HG02938 (cell line): ENCODE measurements at regions not wholly inside any gene's neighbourhood (a gene's known extent, or its start where the extent isn't known, plus 50 kb on each side); places are given as distances from the start of the nearest gene placed in this dataset.

Experiments used
- ATAC-seq: cut with Tn5 transposase; IDR thresholded peaks from one replicate; pipeline ENCODE4 v1.9.1; 2021; ENCODE audit warnings: mild to moderate bottlenecking, moderate library complexity; ENCODE audit not compliant: unreplicated experiment

DNA sequence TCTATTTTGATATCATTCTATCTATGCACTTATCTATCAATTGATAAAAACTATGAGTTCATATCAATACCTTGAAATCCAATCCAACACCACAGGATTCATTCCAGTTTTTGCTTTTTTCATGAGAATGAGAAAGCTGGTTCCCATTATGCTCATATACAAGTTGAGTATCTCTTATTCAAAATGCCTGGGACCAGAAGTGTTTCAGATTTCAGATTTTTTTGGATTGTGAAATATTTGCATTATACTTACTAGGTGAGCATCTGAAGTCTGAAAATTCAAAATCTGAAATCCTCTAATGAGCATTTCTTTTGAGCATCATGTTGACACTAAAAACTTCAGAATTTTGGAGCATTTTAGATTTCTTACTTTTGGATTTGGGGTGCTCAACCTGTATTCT is 67.8 kb upstream of the DCBLD2 start:
- ATAC-seq: no peak

DNA sequence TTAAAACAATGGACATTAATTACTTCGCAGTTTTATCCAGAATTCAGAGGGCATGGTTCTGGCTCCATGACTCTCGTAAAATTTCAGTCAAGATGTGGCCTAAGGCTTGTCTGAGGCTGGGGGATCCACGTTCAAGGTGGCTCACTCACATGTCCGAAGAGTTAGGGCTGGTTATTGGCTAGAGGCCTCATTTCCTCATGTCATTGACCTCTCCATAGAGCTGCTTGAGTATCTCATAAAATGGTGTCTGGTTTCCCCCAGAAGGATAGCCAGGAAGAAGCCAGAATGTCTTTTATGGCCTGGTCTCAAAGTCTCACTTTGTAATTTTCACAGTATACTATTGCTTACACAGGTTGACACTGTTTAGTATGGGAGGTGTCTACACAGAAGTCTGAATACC is 67.3 kb upstream of the DCBLD2 start:
- ATAC-seq: no peak

DNA sequence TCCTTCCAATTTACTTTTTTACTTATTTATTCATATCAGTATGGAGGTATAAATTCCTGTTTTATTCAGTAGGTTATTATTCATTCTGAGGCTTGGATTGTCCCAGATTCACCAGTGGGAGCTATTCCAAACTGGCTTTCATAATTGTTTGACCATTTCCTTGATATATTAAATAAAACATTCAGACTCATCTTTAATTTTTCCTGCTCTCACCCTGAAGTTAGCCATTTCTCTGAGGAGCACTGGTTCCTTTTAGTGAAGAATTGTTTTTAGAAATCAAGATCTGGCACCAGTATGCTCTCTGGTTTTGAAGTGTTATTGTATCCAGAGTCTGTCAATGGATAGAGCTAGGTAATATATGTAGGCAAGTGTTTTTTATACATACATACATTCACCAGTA is 66.9 kb upstream of the DCBLD2 start:
- ATAC-seq: no peak

DNA sequence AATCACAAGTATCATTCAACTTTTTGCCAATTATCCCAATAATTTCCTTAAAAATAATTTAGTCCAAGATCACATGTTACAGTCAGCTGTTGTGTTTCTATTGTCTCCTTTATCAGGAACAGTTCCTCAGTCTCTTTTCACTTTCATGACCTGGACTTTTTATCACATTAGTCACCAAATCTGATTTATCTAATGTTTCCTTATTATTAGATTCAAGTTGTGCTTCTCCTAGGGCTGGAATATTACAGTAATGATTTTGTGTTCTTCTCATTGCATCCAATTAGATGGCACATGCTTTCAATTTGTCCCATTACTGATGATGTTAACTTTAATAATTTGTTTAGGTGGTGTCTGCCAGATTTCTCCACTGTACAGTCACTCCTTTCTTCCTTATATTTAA is 66.3 kb upstream of the DCBLD2 start:
- no peak for ATAC-seq

GRCh38 chr3:98966862-98967546 is 65.5 kb upstream of the DCBLD2 start:
- no peak for ATAC-seq

DNA sequence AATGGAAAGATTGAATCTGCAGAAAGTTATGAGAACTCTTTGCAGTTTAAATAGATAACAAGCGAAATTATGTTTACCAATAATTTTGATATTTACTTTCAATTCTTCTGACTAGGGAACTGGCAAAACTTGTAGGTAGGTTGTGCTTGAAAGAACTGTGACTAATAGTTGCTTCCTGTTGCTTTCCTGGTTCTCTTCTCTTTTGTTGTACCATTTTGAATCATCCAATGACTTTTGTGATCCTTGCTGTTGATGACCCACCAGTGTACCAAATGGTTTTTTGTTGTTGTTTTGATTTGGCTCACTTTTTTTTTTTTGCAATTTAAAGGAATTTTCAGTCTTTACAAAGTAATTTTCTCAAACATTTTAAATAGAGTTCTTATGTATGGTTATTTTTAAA is 64.9 kb upstream of the DCBLD2 start:
- ATAC-seq: no peak

GRCh38 chr3:98964784-98965183 is 63.3 kb upstream of the DCBLD2 start:
- no peak for ATAC-seq

DNA sequence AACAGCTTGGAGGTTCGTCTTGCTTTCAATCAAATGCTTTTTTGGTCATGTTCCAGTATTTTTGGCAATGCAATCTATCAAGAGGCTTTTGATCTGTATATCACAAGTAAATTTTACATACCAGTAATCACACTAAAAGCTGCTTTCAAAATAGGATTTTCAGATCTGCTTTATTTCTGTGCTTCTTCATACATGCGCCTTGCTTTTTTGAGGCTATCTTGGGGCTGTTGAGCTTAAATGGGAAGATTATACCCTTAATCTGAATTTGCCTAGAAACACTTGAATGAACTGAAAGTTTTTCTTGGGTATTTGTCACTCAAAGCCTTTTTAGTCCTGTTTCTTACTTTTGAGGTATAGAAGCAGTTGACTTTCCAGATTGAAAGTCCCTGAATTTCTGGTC is 62.1 kb upstream of the DCBLD2 start:
- no peak for ATAC-seq

- ATAC-seq: no peak
These were observed 61.5 kb upstream of the DCBLD2 start for GRCh38 chr3:98962951-98963350.

DNA sequence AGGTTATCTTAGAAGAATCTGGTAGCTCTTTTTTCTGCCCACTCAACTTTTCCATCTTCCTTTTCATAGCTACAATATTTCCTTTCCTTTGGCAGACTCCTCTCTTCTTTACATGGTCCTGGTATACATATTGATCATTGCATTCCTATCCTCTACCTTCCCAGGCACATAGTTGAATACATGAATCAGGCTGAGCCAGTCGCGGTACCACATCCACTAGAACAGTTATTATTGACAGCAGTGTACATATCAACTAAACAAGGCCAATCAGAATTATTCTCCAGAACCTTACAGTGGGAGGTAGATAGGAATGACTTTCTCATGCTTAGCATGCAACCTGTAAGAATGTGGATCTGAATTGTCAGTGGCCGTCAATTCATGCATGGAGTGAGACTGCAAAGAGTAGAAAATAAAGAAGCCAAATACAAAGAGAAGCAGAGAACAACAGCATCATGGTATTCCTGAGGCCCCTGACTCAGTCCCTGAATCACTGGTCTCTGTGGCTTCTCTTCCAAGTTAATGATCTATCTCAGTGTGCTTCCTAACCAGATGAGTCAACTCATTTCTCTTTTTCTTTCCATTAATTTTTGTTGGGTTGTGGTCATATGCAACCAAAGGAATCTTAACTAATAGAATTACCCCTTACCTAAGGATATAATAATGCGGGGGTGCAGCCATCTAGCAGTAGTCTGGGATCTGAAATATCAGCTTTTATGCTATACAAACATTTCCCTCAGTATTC is 60.9 kb upstream of the DCBLD2 start:
- no peak for ATAC-seq

- no peak for ATAC-seq
These were observed 60.0 kb upstream of the DCBLD2 start for GRCh38 chr3:98961161-98962155.

DNA sequence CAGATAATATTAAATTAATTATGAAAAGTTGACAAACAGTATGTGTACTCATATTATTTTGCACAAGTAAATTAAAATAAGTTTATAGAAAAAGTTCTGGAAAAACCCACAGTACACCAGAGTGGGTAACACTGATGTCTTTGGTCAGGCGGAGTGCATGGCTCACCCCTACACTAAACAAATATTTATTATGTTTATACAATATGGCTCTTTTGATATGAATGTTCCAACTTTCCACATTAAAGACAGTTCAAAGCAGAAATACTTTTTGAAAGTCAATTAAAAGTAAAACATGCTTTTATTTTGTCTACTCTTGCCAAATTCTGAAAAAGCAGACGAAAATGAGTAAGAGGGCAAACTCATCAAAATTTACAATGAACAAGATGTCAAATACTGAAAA is 56.2 kb upstream of the DCBLD2 start:
- no peak for ATAC-seq

- ATAC-seq: no peak
These were observed 54.5 kb upstream of the DCBLD2 start for GRCh38 chr3:98956008-98956407.

GRCh38 chr3:98954791-98955604 is 53.5 kb upstream of the DCBLD2 start:
- ATAC-seq: no peak

- no peak for ATAC-seq
These were observed 52.7 kb upstream of the DCBLD2 start for GRCh38 chr3:98954242-98954641.

- no peak for ATAC-seq
These were observed 50.9 kb upstream of the DCBLD2 start for GRCh38 chr3:98952404-98952803.
